ENCODE measurements at regions not wholly inside any gene's neighbourhood (a gene's known extent, or its start where the extent isn't known, plus 50 kb on each side); places are given as distances from the start of the nearest gene placed in this dataset.

DNA sequence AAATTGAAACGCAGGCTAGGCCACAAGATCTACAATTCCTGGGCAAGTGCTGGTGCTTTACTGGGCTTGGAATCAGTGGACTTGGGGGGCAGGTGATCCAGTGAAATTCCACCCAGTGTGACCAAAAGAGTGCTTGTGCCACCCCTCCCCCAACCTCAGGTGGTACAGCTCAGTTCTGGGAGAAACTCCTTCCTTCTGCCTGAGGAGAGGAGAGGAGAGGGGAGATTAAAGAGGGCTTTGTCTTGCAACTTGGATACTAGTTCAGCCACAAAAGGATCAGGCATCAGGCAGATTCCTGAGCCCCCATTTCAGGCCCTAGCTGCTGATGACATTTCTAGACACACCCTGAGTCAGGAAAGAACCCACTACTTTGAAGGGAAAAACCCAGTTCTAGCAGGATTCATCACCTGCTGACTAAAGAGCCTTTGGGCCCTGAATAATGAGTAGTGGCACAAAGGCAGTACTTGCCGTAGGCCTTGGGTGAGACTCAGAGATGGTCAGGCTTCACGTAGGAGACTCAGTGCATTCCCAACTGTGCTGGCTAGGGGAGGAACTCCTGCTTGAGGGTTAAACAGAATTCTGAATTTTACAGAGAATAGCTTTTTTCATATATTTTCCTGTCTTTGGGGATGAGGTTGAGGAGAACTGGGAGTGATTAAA, 446.7 kb downstream of the BMP2 start:
- TF ChIP-seq, protein P1, sequence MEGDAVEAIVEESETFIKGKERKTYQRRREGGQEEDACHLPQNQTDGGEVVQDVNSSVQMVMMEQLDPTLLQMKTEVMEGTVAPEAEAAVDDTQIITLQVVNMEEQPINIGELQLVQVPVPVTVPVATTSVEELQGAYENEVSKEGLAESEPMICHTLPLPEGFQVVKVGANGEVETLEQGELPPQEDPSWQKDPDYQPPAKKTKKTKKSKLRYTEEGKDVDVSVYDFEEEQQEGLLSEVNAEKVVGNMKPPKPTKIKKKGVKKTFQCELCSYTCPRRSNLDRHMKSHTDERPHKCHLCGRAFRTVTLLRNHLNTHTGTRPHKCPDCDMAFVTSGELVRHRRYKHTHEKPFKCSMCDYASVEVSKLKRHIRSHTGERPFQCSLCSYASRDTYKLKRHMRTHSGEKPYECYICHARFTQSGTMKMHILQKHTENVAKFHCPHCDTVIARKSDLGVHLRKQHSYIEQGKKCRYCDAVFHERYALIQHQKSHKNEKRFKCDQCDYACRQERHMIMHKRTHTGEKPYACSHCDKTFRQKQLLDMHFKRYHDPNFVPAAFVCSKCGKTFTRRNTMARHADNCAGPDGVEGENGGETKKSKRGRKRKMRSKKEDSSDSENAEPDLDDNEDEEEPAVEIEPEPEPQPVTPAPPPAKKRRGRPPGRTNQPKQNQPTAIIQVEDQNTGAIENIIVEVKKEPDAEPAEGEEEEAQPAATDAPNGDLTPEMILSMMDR (IDR thresholded peaks at IDR 0.05; ENCODE audit: borderline replicate concordance, extremely low read depth, low read length, poor library complexity, severe bottlenecking): no peak
- TF ChIP-seq EZH2 (IDR thresholded peaks at IDR 0.05; ENCODE audit: borderline replicate concordance, low read depth, low read length, severe bottlenecking): no peak

Measured in DND-41 (cell line).